Stimulated activated CD8-positive, alpha-beta memory T cell treated with anti-CD3 and anti-CD28 coated beads, Interleukin-7, amount 100 ng/mL, for 24 hours (primary cell): ENCODE measurements at regions not wholly inside any gene's neighbourhood (a gene's known extent, or its start where the extent isn't known, plus 50 kb on each side); places are given as distances from the start of the nearest gene placed in this dataset.
"Not testable (repeated sequence)": the region's sequence is repeated elsewhere in the genome, so short reads cannot be mapped to it uniquely, and the experiment has no call there.

ENCODE experiments used
- DNase-seq: peaks from one replicate; pipeline ENCODE4 v3.0.0-alpha.2; 2020; ENCODE audit warnings: low read depth

DNA sequence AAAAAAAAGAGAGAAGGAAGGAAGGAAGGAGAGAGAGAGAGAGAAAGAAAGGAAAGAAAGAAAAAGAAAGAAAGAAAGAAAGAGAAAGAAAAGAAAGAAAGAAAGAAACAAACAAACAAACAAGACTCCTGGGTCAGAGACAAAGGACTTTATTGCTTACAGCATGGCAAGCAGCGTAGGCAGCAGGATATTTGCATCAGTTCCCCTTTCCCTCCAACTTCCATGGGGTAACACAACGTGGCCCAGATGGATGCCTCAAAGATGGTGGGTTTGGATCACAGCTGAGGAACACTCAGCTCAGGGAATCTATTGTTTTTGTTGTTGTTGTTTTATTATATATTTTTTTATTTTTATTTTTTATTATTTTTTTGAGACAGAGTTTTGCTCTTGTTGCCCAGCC, 128.5 kb upstream of the VKORC1L1 start:
- no peak for DNase-seq

DNA sequence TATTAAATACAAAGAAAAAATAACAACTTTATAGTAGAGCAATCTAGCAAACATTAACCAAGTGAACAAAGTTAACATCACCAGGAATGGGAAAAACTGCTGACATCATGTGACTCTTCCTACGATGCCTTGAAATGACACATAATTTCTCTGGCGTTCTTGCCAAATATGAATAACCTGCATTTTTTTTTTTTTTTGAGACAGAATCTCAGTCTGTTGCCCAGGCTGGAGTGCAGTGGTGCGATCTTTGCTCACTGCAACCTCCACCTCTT, 126.5 kb upstream of the VKORC1L1 start:
- no peak for DNase-seq

DNA sequence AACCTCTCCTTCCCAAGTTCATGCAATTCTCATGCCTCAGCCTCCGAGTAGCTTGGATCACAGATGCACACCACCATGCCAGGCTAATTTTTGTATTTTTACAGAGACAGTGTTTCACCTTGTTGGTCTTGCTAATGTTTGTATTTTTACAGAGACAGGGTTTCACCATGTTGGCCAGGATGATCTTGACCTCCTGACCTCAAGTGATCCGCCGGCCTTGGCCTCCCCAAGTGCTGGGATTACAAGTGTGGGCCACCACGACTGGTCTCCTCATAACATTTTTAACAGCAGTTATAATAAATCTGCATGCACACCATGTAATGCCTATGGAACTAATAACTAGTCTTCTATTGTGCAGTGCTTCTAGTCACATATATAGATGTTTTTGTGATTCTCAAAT, 123.8 kb upstream of the VKORC1L1 start:
- DNase-seq: no peak

DNA sequence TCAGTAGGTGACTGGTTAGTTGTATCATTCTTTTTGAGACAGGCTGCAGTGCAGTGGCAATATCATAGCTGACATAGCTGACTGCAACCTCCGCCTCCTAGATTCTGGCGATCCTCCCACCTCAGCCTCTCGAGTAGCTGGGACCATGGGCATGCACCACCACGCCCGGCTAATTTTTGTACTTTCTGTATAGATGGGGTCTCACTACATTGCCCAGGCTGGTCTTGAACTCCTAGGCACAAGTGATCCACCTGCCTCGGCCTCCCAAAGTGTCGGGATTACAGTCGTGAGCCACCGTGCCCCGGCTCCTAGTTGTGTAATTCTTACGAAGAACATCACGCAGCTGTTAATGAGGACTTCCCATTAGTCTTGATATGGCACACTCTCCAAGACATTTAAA, 123.4 kb upstream of the VKORC1L1 start:
- DNase-seq: no peak

DNA sequence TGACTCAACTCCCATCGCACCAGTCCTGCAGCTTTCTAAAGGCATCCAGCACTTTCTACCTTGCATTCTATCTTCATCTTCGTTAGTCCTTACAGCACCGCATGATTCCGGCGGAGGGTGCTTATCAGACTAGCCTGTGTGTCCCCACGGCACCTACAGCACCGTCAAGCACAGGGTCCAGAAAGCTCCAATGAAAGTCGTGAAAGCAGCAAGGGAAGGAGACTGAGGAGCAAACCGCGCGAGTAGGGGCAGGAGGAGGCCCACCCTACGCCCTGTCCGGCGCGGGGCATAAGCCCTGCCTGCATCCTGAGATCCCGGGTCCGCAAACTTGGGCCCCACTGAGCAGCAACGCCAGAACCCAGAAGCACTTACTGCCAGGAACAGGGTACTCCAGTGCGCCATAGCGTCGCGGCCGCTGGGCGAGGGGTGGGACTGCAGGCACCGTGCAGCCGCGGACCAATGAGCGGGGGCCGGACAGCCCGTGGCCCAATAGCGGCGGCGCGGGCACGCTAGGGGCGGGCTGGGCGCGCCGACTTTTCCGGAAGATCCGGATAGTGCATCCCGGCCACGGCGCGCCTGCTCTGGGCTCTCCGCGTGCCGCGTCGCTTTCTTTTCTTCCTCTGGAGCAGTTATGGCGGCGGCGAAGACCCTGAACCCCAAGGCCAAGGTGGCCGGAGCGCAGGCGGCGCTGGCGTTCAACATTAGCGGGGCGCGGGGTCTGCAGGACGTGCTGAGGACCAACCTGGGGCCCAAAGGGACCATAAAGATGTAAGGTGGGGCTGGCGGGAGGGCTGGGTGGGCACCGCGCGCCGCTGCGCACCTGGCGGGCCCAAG, 122.1 kb upstream of the VKORC1L1 start:
- peak; percentile 71 for DNase-seq

DNA sequence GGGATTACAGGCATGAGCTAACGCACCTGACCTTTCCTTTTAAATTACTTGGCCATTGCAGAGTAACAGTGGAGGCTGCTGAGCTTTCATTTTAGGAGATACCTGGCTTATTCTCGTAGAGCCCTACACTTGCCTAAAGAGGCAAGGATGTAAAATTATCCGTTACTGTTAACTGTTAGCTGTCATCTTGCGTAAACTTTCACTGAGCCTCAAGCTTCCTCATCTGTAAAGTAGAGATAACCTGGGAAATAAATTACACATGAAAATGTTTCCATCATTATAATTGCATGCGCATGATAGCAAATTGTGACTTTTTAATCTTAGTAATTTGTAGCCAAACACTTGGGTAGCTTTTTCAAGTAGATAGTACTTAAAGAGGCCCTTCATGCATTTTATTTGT, 118.8 kb upstream of the VKORC1L1 start:
- DNase-seq: not testable (repeated sequence)

DNA sequence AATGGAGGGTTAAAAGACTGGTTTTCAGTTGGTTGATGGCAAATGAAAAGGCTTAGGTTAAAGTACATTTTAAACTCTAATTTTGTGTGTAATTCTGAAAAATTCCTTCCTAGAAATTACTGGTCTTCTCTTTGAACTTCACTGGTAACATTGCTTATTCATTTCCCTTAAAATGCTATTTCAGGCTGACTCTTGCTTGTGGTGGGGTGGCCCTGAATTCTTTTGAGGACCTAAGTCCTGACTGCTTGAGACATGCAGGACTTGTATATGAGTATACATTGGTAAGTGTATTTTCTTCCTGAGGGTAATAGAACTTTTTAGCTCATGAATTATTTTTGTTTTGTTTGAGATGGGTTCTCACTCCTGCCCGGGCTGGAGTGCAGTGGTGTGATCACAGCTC, 113.9 kb upstream of the VKORC1L1 start:
- not testable (repeated sequence) for DNase-seq

DNA sequence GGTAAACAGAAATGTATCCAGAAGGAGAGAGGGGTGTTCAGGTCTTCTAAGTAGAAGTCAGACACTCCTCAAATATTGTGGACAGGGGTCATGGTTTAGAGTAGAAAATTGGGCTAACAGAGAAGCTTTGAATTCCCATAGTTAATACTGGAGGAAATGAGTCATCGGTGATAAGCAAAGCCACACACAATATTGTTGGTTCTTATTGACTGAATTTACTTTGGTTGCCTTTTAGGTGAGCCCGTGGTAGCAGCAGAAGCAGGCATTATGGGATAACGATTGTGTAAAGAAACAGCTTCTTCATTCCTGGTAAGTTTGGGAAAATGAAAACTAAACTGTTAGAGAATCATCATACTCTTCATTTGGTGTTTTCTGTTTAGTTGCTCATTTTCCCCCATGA, 110.2 kb upstream of the VKORC1L1 start:
- DNase-seq: not testable (repeated sequence)

DNA sequence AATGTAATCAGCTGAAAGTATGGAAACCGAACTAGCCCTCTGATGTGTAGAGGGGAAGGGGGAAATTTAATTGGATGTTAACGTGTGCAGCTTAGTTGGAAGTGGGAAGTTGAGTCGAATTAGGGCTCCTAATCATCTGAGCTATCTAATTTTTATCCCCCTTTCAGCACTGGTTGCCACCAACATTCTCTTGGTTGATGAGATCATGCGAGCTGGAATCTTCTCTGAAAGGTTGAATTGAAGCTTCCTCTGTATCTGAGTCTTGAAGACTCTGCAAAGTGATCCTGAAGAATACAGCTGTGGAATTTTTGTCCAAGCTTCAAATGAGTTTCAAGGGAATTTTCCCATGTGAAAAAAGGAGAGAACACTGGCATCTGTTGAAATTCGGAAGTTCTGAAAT, 109.8 kb upstream of the VKORC1L1 start:
- DNase-seq: not testable (repeated sequence)

DNA sequence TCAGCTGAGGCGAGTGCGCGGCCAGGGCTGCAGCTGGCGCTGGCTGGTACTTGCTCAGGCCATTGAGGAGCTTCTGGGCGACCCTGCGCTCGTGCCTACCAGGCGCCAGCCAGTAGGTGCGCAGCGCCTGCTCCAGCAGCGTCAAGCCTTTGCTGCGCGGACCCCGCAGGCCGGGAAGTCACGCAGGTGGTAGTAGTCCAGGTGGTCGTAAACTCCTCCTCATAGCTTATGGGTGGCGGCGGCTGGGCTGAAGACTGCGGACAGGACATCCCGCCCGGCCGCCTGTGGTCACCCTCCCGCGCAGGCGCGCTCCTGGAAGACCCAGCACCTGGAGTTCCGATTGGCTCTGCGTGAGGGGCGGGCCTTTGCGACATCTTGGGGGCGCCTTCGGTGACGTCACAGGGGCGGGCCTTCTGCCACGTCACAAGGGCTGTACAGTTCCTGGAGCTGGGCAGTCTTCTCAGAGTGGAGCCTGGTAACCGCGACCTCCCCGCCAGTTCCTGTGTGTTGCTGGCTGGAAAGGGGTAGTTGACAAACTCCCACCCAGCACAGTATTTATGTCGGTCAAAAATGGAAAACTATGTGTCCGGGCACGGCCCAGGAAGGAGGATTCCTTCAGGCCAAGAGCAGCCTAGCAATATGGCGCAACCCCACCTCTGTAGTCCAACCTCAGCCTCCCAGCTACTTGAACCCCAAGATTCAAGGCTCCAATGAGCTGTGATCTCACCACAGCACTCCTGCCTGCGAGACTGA, 102.2 kb upstream of the VKORC1L1 start:
- DNase-seq: peak; percentile 95

DNA sequence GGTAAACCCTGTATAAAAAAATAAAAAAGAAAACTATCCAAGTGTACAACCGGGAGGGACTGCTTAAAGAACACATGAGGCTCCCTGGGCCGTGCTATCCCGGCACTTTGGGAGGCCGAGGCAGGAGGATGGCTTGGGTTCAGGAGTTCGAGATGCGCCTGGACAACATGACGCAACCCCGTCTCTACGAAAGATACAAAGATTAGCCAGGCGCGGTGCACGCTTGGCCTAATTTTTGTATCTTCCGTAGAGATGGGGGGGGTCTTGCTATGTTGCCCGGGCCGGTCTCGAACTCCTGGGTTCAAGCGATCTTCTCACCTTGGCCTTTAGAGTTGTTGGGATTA, 101.7 kb upstream of the VKORC1L1 start:
- DNase-seq: not testable (repeated sequence)

DNA sequence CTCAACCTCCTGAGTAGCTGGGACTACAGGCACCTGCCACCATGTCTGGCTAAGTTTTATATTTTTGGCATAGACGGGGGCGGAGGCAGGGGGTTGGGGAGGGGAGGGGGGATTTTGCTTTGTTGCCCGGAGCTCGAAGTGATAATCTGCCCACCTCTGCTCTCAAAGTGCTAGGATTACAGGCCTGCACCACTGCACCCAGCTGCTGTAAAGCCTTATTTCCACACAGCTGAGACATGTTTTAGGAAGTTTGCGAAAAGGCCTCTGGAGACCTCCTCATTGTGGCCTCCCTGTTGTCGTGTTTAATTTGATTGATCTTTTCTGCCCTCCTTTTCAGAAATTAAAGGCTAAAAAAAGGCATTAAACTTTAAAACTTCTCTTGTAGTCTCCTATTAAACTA, 96.2 kb upstream of the VKORC1L1 start:
- not testable (repeated sequence) for DNase-seq

DNA sequence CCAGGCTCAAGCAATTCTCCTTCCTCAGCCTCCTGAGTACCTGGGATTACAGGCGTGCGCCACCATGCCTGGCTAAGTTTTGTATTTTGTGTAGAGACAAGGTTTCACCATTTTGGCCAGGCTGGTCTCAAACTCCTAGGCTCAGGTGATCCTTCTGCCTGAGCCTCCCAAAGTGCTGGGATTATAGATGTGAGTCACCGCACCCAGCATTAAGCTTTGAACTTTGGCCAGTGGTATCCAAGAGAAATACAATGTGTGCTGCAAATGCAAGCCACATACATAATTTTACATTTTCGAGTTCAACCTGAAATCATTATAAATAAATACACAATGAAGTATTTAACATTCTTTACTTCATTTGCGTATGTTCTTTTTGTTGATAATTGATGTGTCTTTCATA, 82.9 kb upstream of the VKORC1L1 start:
- not testable (repeated sequence) for DNase-seq

DNA sequence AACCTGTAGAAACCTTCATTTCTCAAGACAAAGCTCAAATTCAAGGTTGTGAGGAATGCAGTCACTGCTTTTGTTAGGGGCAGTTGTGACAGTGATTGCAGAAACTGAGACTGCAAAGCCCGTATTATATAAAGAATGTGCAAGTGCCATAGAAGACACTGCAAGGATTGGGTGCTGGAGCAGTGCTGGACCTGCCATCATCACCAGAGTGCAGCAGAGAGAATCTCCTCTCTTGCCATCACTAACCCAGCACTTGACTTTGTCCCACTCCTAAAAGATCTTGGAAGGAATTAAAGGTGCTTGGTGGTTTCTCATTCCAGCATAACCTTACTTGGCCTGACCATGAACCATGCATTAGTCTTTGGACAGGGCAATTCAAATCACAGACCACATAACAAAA, 81.1 kb upstream of the VKORC1L1 start:
- DNase-seq: not testable (repeated sequence)

DNA sequence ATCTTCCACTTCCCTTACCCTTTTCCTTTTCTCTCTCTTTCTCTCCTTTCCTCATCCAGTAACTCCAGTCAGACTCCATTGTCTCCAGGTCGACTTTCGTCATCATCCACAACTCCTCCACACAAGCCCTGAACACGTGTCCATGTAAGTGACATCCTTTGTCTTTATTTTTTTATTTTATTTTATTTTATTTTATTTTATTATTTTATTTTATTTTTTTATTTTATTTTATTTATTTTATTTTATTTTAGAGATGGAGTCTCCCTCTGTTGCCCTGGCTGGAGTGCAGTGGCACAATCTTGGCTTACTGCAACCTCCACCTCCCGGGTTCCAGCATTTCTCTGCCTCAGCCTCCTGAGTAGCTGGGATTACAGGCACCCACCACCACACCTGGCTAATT, 80.1 kb upstream of the VKORC1L1 start:
- not testable (repeated sequence) for DNase-seq

DNA sequence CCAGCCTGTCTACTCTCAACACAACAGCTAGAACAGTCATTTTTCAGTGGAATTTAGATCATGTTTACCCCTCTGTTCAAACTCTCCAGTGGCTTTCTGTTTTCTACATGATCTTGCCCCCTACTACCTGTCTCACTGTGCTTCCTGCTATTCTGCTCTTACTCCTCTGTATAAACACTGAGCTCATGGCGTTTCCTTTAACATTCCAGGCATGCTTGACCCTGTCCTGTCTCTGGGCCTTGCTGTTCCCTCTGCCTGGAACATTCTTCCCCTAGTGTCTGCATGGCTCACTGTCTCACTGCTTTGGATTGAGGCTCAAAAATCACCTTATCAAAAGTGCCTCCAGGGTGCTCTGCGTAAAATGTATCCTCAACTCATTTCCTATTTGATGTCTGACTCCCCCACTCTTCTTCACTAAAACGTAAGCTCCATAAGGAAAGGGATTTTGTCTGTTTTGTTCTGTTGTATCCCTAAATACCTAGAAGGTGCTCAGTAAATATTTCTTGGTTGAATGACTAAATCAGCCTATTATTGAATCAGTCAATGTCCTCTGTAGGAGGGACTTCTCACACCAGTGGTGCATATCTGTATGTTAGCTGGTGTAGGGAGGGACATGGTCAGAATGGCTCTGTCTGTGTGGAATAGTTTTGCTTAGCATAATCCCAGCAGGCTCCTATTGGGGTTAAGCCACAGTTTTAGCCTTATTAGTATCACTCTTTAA, 78.0 kb upstream of the VKORC1L1 start:
- not testable (repeated sequence) for DNase-seq

DNA sequence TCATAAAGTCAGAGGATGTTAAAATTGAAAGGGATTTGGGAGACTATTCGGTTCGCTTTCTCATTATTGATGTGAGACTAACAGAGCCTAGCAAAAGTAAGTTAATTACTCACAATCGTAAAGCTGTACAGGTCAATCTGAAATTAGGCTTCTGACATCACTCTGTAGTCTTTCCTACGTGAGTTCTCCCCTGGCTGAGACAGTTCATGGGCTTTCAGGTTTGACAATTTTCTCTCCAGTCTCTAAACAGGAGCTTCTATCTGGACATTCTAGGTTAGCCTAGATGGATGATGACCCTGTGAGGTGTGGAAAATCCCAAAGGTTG, 77.5 kb upstream of the VKORC1L1 start:
- not testable (repeated sequence) for DNase-seq

DNA sequence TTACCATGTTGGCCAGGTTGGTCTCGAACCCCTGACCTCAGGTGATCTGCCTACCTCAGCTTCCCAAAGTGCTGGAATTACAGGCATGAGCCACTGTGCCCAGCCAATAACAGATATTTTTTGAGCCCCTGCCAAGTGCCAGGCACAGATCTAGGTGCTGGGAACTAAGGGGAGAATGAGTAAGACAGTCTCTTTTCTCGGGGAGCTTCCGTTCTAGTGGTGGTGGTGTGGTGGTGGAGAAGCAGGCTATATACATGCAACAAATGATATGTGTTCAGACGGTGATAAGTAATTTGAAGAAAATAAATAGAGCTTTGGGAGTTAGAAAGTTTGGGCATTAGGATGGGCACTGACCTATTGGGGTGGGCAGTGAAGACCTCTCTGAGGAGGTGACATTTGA, 76.7 kb upstream of the VKORC1L1 start:
- no peak for DNase-seq

DNA sequence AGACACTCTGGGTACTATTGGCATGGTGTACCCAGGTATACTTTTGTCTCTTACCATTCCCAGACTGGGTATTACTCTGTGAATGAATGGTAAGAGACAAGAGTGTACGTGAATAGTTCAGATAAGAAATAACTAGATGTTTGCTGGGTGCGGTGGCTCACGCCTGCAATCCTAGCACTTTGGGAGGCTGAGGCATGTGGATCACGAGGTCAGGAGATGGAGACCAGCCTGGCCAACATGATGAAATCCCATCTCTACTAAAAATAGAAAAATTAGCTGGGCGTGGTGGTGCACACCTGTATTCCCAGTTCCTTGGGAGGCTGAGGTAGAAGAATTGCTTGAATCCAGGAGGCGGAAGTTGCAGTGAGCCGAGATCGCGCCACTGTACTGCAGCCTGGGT, 75.8 kb upstream of the VKORC1L1 start:
- not testable (repeated sequence) for DNase-seq

DNA sequence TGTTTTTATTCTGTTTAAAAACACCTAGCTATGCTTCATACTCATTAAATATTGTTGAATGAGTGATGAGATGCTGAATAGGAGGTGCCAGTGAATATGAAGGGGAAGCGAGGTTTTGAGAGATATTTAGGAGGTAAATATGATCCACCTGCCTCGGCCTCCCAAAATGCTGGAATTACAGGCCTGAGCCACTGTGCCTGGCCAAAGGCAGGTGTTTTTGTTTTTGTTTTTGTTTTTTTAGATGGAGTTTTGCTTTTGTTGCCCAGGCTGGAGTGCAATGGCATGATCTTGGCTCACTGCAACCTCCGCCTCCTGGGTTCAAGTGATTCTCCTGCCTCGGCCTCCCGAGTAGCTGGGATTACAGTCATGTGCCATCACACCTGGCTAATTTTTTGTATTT, 75.3 kb upstream of the VKORC1L1 start:
- DNase-seq: not testable (repeated sequence)

DNA sequence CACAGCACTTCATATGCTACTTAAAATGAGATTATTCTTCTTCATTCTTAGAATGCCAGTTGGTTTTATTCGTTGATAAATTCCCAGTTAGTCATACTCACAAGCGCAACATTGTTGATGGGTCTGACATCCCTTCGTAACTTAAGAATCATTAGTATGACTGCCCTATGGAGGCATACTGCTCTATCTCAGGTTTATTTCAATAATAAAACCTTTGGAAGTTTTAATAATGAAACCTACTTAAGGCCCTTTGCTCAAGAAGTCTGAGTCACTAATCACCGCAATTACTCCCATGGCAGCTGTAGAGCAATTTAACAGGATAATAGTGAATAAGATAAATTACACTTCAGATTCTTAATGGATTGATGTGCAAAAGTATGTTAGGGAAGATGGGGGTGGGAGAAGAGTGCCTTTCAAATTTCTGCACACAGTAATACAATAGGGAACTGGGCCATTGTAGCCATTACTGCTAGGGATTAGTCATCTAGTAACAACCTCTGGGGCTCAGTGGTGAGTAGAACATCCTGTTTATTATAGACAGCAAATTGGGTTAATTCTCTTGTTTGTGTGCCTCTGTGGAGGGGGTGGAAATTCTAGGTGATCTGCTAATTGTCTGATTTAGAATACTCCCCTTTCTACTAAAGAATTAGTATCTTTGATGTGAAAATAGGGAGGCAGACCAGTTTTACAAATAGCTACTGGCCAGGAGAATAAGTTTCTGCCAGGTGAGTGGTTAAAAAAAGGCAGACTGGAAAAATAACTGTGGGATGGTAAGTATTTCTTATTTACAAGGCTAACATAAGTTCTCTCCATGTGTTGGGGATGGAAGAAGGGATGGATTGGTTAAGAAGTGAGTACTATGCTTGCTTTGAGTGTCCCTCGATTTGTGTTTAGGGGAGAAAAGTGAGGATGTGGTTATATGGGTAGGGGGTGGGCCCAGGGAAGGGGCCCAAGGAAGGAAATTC, 74.5 kb upstream of the VKORC1L1 start:
- DNase-seq: no peak

DNA sequence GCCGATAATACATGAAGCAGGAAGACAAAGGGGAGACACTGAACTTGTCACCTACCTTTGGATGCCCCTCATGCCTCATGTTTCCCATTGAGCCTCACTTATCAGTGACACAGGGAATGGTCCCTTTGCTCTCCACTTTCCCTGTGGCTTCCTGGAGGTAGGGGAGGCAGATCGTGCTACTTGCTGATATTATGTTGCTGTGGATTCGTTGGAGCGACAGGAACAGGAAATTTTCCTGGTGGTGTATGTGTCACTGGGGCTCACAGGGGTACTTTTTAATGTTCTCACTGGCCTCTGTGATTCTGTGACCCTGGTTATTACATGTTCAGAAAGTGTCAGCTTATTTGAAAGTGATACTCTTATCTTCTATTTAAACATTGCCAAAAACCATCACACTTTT, 72.7 kb upstream of the VKORC1L1 start:
- not testable (repeated sequence) for DNase-seq
